ENCODE measurements at regions not wholly inside any gene's neighbourhood (a gene's known extent, or its start where the extent isn't known, plus 50 kb on each side); places are given as distances from the start of the nearest gene placed in this dataset.

DNA sequence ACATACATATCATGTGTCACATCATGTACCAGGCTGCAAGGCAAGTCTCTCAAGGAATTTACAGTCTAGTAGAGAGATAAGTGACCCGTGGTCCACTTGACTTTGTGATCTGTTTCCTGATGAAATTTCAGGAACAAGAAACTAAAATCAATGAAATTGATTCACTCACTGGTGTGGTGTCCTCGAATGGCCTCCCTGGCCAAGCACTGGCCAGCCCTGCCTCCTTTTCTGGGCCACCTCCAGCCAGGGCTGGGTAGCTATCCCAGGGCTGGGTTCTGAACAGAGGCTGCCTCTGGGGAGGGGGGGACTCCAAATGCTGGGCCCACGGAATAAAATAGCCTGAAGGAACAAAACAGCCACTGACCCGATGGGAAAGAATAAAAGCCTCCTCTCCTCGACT is 182.2 kb downstream of the HERPUD2 start:
- TF ChIP-seq CTCF (conservative IDR thresholded peaks at IDR 0.05) (no peak), ZFX (IDR thresholded peaks at IDR 0.05) (no peak)
